GM10248 (cell line): ENCODE measurements at regions not wholly inside any gene's neighbourhood (a gene's known extent, or its start where the extent isn't known, plus 50 kb on each side); places are given as distances from the start of the nearest gene placed in this dataset.

Experiments
- CTCF ChIA-PET: fragments of 300-600 bp; sonication (Branson Sonifier 250); formaldehyde crosslinking; extraction: SDS; loops from one replicate; lab custom pipeline; 2021; ENCODE audit warnings: antibody characterized with exemption; lab: Yijun Ruan, JAX
- POLR2A ChIA-PET: fragments of 350-650 bp; sonication (Branson Sonifier 250); formaldehyde crosslinking; extraction: SDS; loops from one replicate; lab custom pipeline; 2020; ENCODE audit warnings: antibody characterized with exemption; lab: Yijun Ruan, JAX
- DNase-seq: peaks from one replicate; pipeline ENCODE4 v3.0.0; 2012; ENCODE audit errors: extremely low spot score
- CTCF ChIP-seq: IDR thresholded peaks from 2 replicates; pipeline ENCODE4 v1.5.1; 2012; ENCODE audit warnings: mild to moderate bottlenecking, low read depth; ENCODE audit errors: extremely low read depth, missing control alignments, control extremely low read depth

- ChIA-PET CTCF (interaction anchor here (0.9 to 2.5 kb wide), 2 partner anchors 8 to 12 kb away, joined by 3 to 8 read pairs; no protein-coding TSS in a partner anchor), POLR2A (no interaction called here)
- DNase-seq, result no peak
- no peak for TF ChIP-seq CTCF
These were observed 207.0 kb upstream of the DCBLD2 start for GRCh38 chr3:99108508-99108907.

GRCh38 chr3:99094606-99095005, 193.1 kb upstream of the DCBLD2 start:
- ChIA-PET CTCF (interaction anchor here (1.6 kb wide), 1 partner anchor 11 kb away, joined by 5 read pairs; no protein-coding TSS in a partner anchor), POLR2A (no interaction called here)
- DNase-seq, result no peak
- no peak for TF ChIP-seq CTCF

DNA sequence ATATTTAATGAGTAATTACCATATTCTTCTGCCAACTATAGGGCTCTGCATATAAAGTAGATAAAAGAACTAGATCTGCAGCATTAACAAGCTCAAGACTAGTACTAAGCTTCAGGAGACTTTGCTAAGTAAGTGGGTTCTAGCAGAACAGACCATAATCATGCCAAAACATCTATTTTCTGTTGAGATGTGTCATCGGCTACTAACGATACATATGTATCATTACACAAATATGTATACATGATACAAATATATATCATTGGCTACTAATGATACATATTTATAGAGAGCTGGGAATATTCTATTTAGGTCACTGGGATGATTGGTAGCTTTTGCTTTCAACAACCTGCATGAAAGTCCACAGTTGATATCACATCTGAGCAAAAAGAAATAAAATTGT, 185.8 kb upstream of the DCBLD2 start:
- no peak for TF ChIP-seq CTCF
- DNase-seq, result no peak
- ChIA-PET POLR2A (no interaction called here), CTCF (interaction anchor here (1.0 kb wide), 1 partner anchor 59 kb away, joined by 3 read pairs; no protein-coding TSS in a partner anchor)

DNA sequence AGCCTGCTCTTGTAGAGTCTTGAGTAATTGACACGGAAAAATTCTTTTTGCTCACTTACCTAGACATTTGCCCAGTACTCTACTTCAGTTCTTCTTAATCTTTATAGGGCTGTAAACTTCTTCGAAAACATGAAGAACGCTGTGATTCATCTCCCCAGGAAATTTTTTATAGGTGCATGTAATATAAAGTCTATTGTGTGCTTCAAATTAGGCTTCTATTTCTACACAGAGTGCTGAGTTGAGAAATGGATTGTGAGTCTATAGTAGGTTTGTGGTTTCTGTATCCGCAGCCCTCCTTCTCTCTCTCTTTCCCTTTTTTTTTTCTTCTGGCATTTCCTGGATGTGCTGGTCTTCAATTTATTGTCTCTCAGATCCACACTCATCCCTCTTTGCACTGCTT, 183.3 kb upstream of the DCBLD2 start:
- no peak for TF ChIP-seq CTCF
- POLR2A ChIA-PET, result no interaction called here
- CTCF ChIA-PET, result interaction anchor here (1.2 kb wide), 1 partner anchor 16 kb away, joined by 4 read pairs; no protein-coding TSS in a partner anchor
- no peak for DNase-seq

GRCh38 chr3:99084156-99084555, 182.7 kb upstream of the DCBLD2 start:
- TF ChIP-seq CTCF, result no peak
- DNase-seq, result no peak
- POLR2A ChIA-PET, result no interaction called here
- CTCF ChIA-PET, result interaction anchor here (1.9 kb wide), 1 partner anchor 10 kb away, joined by 5 read pairs; no protein-coding TSS in a partner anchor

DNA sequence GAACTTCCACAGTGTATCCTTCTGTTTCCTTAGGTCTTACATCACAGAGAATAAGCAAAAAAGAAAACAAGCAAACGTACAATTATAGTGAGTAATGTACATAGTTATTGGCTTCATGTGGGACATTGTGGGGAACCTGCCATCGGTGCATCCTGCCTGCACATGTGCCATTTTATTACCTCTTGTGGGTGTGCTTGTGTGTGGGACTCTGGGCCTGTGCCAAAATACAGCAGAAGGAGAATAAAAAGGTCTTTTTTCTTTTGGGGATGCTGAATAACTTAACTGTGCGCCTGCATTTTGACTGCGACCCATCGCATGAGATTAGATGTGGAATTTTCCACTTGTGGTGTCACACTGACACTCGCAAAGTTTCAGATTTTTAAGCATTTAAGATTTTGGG, 169.6 kb upstream of the DCBLD2 start:
- ChIA-PET CTCF (no interaction called here), POLR2A (no interaction called here)
- no peak for TF ChIP-seq CTCF
- DNase-seq, result no peak
